ENCODE measurements at regions not wholly inside any gene's neighbourhood (a gene's known extent, or its start where the extent isn't known, plus 50 kb on each side); places are given as distances from the start of the nearest gene placed in this dataset.

DNA sequence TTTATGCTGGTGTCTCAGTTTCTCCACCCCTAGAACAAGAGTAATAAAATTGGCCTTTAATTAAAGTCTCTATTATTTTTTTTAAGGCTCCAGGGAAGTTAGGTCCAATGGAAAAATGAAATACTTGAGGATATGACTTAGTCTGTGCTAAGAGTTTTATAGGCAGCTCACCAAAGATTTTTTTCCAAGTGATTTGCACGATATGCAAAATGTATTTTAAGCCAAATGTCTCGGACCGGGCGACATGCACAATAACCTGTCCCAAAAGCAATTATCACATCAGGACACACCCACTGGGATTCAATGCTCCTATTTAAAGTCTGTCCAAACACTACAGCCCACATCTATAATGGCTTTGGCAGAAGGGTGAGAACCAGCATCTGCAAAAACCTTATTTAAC, 136.1 kb upstream of the ANKH start:
- TF ChIP-seq, protein P1, sequence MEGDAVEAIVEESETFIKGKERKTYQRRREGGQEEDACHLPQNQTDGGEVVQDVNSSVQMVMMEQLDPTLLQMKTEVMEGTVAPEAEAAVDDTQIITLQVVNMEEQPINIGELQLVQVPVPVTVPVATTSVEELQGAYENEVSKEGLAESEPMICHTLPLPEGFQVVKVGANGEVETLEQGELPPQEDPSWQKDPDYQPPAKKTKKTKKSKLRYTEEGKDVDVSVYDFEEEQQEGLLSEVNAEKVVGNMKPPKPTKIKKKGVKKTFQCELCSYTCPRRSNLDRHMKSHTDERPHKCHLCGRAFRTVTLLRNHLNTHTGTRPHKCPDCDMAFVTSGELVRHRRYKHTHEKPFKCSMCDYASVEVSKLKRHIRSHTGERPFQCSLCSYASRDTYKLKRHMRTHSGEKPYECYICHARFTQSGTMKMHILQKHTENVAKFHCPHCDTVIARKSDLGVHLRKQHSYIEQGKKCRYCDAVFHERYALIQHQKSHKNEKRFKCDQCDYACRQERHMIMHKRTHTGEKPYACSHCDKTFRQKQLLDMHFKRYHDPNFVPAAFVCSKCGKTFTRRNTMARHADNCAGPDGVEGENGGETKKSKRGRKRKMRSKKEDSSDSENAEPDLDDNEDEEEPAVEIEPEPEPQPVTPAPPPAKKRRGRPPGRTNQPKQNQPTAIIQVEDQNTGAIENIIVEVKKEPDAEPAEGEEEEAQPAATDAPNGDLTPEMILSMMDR (IDR thresholded peaks at IDR 0.05), result no peak
- TF ChIP-seq POLR2AphosphoS5 (IDR thresholded peaks at IDR 0.05) (no peak), POLR2A (IDR thresholded peaks at IDR 0.05) (no peak)
